Suprapubic skin (tissue), 4 donors: ENCODE measurements at regions not wholly inside any gene's neighbourhood (a gene's known extent, or its start where the extent isn't known, plus 50 kb on each side); places are given as distances from the start of the nearest gene placed in this dataset.

Experiments
- EP300 ChIP-seq: sonication (generic); formaldehyde crosslinking; IDR thresholded peaks from one replicate; pipeline ENCODE4 v1.6.1; 2017; ENCODE audit warnings: antibody characterized with exemption
- POLR2A ChIP-seq, 2 donors: fragments of 450-650 bp; IDR thresholded peaks; one replicate each; pipeline ENCODE4 v1.6.1; 2017; ENCODE audit warnings: antibody characterized with exemption in 2 of 2, mild to moderate bottlenecking in 2 of 2, moderate library complexity in 2 of 2
- POLR2AphosphoS5 ChIP-seq, 3 donors: sonication (generic); formaldehyde crosslinking; IDR thresholded peaks; one replicate each; pipeline ENCODE4 v1.6.1; 2017; ENCODE audit warnings: antibody characterized with exemption in 3 of 3
- TF ChIP-seq, protein P1 (sequence below), 2 donors: fragments of 200-600 bp in 1 of 2; fragments of 450-650 bp in 1 of 2; sonication (generic) in 1 of 2; IDR thresholded peaks; one replicate each; pipeline ENCODE4 v1.5.1; 2016 to 2019; ENCODE audit warnings: antibody characterized with exemption in 2 of 2, mild to moderate bottlenecking in 1 of 2, moderate library complexity in 1 of 2

DNA sequence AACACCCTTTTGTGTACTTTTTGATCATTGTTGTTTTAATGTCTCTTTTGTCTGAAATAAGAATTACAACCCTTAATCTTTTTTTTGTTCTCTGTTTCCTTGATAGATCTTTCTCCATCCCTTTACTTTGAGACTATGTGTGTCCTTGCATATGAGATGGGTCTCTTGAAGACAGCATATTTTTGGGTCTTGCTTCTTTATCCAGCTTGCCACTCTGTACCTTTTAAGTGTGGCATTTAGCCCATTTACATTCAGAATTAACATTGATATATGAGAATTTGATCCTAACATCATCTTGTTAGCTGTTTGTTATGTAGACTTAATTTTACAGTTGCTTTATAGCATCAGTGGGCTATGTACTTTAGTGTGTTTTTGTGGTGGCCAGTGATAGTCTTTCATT, 382.5 kb downstream of the MED10 start:
- TF ChIP-seq, protein P1, sequence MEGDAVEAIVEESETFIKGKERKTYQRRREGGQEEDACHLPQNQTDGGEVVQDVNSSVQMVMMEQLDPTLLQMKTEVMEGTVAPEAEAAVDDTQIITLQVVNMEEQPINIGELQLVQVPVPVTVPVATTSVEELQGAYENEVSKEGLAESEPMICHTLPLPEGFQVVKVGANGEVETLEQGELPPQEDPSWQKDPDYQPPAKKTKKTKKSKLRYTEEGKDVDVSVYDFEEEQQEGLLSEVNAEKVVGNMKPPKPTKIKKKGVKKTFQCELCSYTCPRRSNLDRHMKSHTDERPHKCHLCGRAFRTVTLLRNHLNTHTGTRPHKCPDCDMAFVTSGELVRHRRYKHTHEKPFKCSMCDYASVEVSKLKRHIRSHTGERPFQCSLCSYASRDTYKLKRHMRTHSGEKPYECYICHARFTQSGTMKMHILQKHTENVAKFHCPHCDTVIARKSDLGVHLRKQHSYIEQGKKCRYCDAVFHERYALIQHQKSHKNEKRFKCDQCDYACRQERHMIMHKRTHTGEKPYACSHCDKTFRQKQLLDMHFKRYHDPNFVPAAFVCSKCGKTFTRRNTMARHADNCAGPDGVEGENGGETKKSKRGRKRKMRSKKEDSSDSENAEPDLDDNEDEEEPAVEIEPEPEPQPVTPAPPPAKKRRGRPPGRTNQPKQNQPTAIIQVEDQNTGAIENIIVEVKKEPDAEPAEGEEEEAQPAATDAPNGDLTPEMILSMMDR (IDR thresholded peaks at IDR 0.05), result no peak
- TF ChIP-seq POLR2AphosphoS5 (IDR thresholded peaks at IDR 0.05), result no peak
- no peak for TF ChIP-seq POLR2A (IDR thresholded peaks at IDR 0.05)
- no peak for TF ChIP-seq EP300
